ENCODE measurements at regions not wholly inside any gene's neighbourhood (a gene's known extent, or its start where the extent isn't known, plus 50 kb on each side); places are given as distances from the start of the nearest gene placed in this dataset.
"Not testable (repeated sequence)": the region's sequence is repeated elsewhere in the genome, so short reads cannot be mapped to it uniquely, and the experiment has no call there.

- no peak overlapping the region for H2AFZ ChIP-seq
- H3K4me2 ChIP-seq (ENCODE audit: low read length) = no peak overlapping the region
- H3K9me3 ChIP-seq (ENCODE audit: control insufficient read depth, low read length) = no peaks in the 10 kb centered on the region
- no peak overlapping the region for H3K4me3 ChIP-seq (ENCODE audit: low read depth, low read length)
- TF ChIP-seq, protein P1, sequence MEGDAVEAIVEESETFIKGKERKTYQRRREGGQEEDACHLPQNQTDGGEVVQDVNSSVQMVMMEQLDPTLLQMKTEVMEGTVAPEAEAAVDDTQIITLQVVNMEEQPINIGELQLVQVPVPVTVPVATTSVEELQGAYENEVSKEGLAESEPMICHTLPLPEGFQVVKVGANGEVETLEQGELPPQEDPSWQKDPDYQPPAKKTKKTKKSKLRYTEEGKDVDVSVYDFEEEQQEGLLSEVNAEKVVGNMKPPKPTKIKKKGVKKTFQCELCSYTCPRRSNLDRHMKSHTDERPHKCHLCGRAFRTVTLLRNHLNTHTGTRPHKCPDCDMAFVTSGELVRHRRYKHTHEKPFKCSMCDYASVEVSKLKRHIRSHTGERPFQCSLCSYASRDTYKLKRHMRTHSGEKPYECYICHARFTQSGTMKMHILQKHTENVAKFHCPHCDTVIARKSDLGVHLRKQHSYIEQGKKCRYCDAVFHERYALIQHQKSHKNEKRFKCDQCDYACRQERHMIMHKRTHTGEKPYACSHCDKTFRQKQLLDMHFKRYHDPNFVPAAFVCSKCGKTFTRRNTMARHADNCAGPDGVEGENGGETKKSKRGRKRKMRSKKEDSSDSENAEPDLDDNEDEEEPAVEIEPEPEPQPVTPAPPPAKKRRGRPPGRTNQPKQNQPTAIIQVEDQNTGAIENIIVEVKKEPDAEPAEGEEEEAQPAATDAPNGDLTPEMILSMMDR (IDR thresholded peaks at IDR 0.05) = no peak
- H3K9ac ChIP-seq = no peak overlapping the region
- no peaks in the 10 kb centered on the region for H3K79me2 ChIP-seq
- H3K27me3 ChIP-seq (ENCODE audit: control insufficient read depth, insufficient read depth, low read length) = no peaks in the 10 kb centered on the region
- no peak overlapping the region for H3K27ac ChIP-seq
- H3K36me3 ChIP-seq (ENCODE audit: control insufficient read depth, insufficient read depth, low read length) = no peaks in the 10 kb centered on the region
- no peaks in the 10 kb centered on the region for H3K4me1 ChIP-seq
Measured at GRCh38 chr12:46970636-46971035, 108.8 kb upstream of the PCED1B start.

DNA sequence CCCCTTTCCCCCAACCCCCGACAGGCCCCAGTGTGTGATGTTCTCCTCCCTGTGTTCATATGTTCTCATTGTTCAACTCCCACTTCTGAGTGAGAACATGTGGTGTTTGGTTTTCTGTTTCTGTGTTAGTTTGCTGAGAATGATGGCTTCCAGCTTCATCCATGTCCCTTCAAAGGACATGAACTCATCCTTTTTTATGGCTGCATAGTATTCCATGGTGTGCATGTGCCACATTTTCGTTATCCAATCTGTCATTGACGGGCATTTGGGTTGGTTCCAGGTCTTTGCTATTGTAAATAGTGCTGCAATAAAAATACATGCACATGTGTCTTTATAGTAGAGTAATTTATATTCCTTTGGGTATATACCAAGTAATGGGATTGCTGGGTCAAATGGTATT lies 105.5 kb upstream of the PCED1B start:
- not testable (repeated sequence) for H3K79me2 ChIP-seq; H3K4me2 ChIP-seq (ENCODE audit: low read length); H3K4me3 ChIP-seq (ENCODE audit: low read depth, low read length); H3K36me3 ChIP-seq (ENCODE audit: control insufficient read depth, insufficient read depth, low read length); H3K4me1 ChIP-seq; H3K9ac ChIP-seq; H3K27me3 ChIP-seq (ENCODE audit: control insufficient read depth, insufficient read depth, low read length); H3K9me3 ChIP-seq (ENCODE audit: control insufficient read depth, low read length); H3K27ac ChIP-seq; H2AFZ ChIP-seq

- Histone ChIP-seq H3K79me2 (no peaks in the 10 kb centered on the region), H3K9ac (no peak overlapping the region), H3K27me3 (ENCODE audit: control insufficient read depth, insufficient read depth, low read length) (no peaks in the 10 kb centered on the region), H3K27ac (no peak overlapping the region), H3K4me3 (ENCODE audit: low read depth, low read length) (no peak overlapping the region), H3K4me2 (ENCODE audit: low read length) (no peak overlapping the region), H3K36me3 (ENCODE audit: control insufficient read depth, insufficient read depth, low read length) (no peaks in the 10 kb centered on the region), H3K4me1 (no peaks in the 10 kb centered on the region), H2AFZ (no peak overlapping the region), H3K9me3 (ENCODE audit: control insufficient read depth, low read length) (no peaks in the 10 kb centered on the region)
- TF ChIP-seq, protein P1 (IDR thresholded peaks at IDR 0.05) = no peak
Measured at GRCh38 chr12:46977871-46978375, 101.5 kb upstream of the PCED1B start.

DNA sequence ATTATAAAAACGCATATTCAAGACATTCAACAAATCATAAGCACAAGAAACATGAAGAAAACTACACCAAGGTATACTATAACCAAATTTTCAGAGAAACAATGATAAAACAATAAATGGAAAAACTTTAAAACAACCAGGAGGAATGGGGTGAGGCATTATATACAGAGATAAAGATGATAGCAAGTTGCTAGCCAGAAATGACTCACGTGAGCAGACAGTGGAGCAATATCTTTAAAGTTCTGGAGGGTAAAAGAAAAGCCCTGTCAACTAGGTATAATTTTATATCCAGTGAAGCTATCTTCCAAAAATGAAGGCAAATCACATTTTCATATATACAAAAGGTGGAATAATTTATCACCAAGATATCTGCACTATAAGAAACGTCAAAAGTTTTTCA lies 97.8 kb upstream of the PCED1B start:
- no peak overlapping the region for H3K27ac ChIP-seq
- H3K9me3 ChIP-seq (ENCODE audit: control insufficient read depth, low read length) = no peaks in the 10 kb centered on the region
- H3K4me3 ChIP-seq (ENCODE audit: low read depth, low read length) = no peak overlapping the region
- no peak overlapping the region for H3K4me2 ChIP-seq (ENCODE audit: low read length)
- no peaks in the 10 kb centered on the region for H3K79me2 ChIP-seq
- no peak overlapping the region for H3K9ac ChIP-seq
- H3K36me3 ChIP-seq (ENCODE audit: control insufficient read depth, insufficient read depth, low read length) = no peaks in the 10 kb centered on the region
- H3K4me1 ChIP-seq = no peaks in the 10 kb centered on the region
- TF ChIP-seq, protein P1 (IDR thresholded peaks at IDR 0.05) = no peak
- no peaks in the 10 kb centered on the region for H3K27me3 ChIP-seq (ENCODE audit: control insufficient read depth, insufficient read depth, low read length)
- no peak overlapping the region for H2AFZ ChIP-seq

DNA sequence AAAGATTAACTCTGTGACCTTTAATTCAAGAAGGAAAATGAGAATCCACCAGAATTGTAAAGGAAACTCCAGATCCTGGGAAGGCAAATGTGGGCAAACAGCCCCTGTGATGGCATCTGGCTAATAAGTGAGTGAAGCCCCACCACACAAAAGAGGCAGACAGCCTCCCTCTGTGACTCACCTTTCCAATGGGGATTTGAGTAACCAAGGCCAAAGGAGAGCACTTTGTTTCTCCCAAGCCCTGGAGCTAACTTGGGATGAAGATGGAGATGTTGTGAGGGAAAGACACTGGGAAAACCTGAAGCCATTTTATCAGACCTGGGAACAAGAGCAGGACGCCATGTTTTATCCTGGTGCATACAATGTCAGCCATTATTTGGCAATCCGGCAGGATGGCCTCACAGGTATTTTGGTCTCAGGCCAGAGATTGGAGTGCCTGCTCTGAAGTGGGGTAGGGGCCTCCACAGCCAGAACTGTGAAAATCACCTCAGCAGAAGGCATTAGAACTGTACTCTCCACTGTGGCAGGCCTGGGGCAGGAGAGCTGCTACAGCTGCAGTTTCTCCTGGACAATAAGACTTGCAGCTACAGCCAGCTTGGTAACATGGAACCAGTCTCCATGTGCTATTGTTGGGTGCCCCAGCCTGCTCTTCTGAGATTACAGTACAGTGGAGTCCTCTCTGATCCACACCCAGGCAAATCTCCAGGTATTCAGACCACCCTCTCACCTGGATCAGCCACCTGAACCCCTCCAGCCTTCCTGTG lies 96.6 kb upstream of the PCED1B start:
- no peak overlapping the region for H3K4me3 ChIP-seq (ENCODE audit: low read depth, low read length)
- H3K36me3 ChIP-seq (ENCODE audit: control insufficient read depth, insufficient read depth, low read length) = no peaks in the 10 kb centered on the region
- H3K27ac ChIP-seq = no peak overlapping the region
- TF ChIP-seq, protein P1 (IDR thresholded peaks at IDR 0.05) = no peak
- H2AFZ ChIP-seq = no peak overlapping the region
- no peak overlapping the region for H3K4me2 ChIP-seq (ENCODE audit: low read length)
- no peaks in the 10 kb centered on the region for H3K4me1 ChIP-seq
- no peaks in the 10 kb centered on the region for H3K79me2 ChIP-seq
- H3K9me3 ChIP-seq (ENCODE audit: control insufficient read depth, low read length) = no peaks in the 10 kb centered on the region
- H3K9ac ChIP-seq = no peak overlapping the region
- no peaks in the 10 kb centered on the region for H3K27me3 ChIP-seq (ENCODE audit: control insufficient read depth, insufficient read depth, low read length)
